ENCODE measurements at regions not wholly inside any gene's neighbourhood (a gene's known extent, or its start where the extent isn't known, plus 50 kb on each side); places are given as distances from the start of the nearest gene placed in this dataset.

- DNase-seq, result no peak
Measured at GRCh38 chr15:94607176-94607654, 375.9 kb downstream of the MCTP2 start.

- no peak for DNase-seq
Measured at GRCh38 chr15:94610069-94610468, 378.7 kb downstream of the MCTP2 start.

GRCh38 chr15:94610485-94610884 is 379.1 kb downstream of the MCTP2 start:
- DNase-seq, result no peak

GRCh38 chr15:94611656-94612055 is 380.3 kb downstream of the MCTP2 start:
- no peak for DNase-seq

- DNase-seq, result no peak
Measured at GRCh38 chr15:94615688-94616087, 384.3 kb downstream of the MCTP2 start.

- no peak for DNase-seq
Measured at GRCh38 chr15:94620632-94621031, 389.3 kb downstream of the MCTP2 start.

GRCh38 chr15:94621736-94622135 is 390.4 kb downstream of the MCTP2 start:
- no peak for DNase-seq

GRCh38 chr15:94626949-94627348 is 395.6 kb downstream of the MCTP2 start:
- DNase-seq, result no peak

- no peak for DNase-seq
Measured at GRCh38 chr15:94631608-94632007, 400.2 kb downstream of the MCTP2 start.

GRCh38 chr15:94638183-94638582 is 406.8 kb downstream of the MCTP2 start:
- no peak for DNase-seq

- no peak for DNase-seq
Measured at GRCh38 chr15:94639701-94640100, 408.3 kb downstream of the MCTP2 start.

- DNase-seq, result no peak
Measured at GRCh38 chr15:94644433-94644832, 413.1 kb downstream of the MCTP2 start.

GRCh38 chr15:94653071-94653470 is 421.7 kb downstream of the MCTP2 start:
- DNase-seq, result no peak

- DNase-seq, result no peak
Measured at GRCh38 chr15:94655249-94655880, 424.0 kb downstream of the MCTP2 start.

- DNase-seq, result no peak
Measured at GRCh38 chr15:94665676-94666441, 434.5 kb downstream of the MCTP2 start.

- DNase-seq, result no peak
Measured at GRCh38 chr15:94666553-94666952, 435.2 kb downstream of the MCTP2 start.

GRCh38 chr15:94667109-94667508 is 435.7 kb downstream of the MCTP2 start:
- DNase-seq, result no peak

- peak; percentile 34 for DNase-seq
Measured at GRCh38 chr15:94670438-94671034, 439.2 kb downstream of the MCTP2 start.

GRCh38 chr15:94671858-94672532 is 440.6 kb downstream of the MCTP2 start:
- DNase-seq, result no peak

GRCh38 chr15:94673801-94674200 is 442.4 kb downstream of the MCTP2 start:
- DNase-seq, result no peak

GRCh38 chr15:94674296-94674695 is 442.9 kb downstream of the MCTP2 start:
- no peak for DNase-seq

GRCh38 chr15:94677202-94677790 is 445.9 kb downstream of the MCTP2 start:
- DNase-seq, result no peak

GRCh38 chr15:94682171-94682570 is 450.8 kb downstream of the MCTP2 start:
- DNase-seq, result no peak

Data from fibroblast of skin of right quadriceps (primary cell).